H9 (cell line): ENCODE measurements at regions not wholly inside any gene's neighbourhood (a gene's known extent, or its start where the extent isn't known, plus 50 kb on each side); places are given as distances from the start of the nearest gene placed in this dataset.

Source experiments
- DNase-seq: peaks from one replicate; pipeline ENCODE4 v3.0.0-alpha.2; 2017
- H2AFZ ChIP-seq: one replicate; pipeline ENCODE4 v1.6.1; 2013; ENCODE audit warnings: mild to moderate bottlenecking, low read length, control low read depth, moderate library complexity
- H2AK5ac ChIP-seq: 2 replicates; pipeline ENCODE4 v1.6.1; 2013; ENCODE audit warnings: low read length, control low read depth, mixed read lengths; ENCODE audit not compliant: insufficient read length
- H2BK120ac ChIP-seq: one replicate; pipeline ENCODE4 v1.6.1; 2013; ENCODE audit warnings: low read depth, mild to moderate bottlenecking, low read length, control low read depth, inconsistent platforms; ENCODE audit not compliant: poor library complexity, severe bottlenecking
- H2BK12ac ChIP-seq: 2 replicates; pipeline ENCODE4 v1.6.1; 2013; ENCODE audit warnings: low read length, control low read depth, mixed read lengths, low read depth; ENCODE audit not compliant: insufficient read length
- H2BK15ac ChIP-seq: 2 replicates; pipeline ENCODE4 v1.6.1; 2013; ENCODE audit warnings: low read depth, low read length, control low read depth
- H2BK20ac ChIP-seq: one replicate; pipeline ENCODE4 v1.6.1; 2013; ENCODE audit warnings: low read depth, mild to moderate bottlenecking, low read length, control low read depth, inconsistent platforms; ENCODE audit not compliant: poor library complexity, severe bottlenecking
- H2BK5ac ChIP-seq: 2 replicates; pipeline ENCODE4 v1.6.1; 2013; ENCODE audit warnings: low read length, control low read depth, mixed read lengths; ENCODE audit not compliant: insufficient read length
- H3K14ac ChIP-seq: 2 replicates; pipeline ENCODE4 v1.6.1; 2013; ENCODE audit warnings: low read length, control low read depth; ENCODE audit not compliant: insufficient read depth
- H3K18ac ChIP-seq: 2 replicates; pipeline ENCODE4 v1.6.1; 2013; ENCODE audit warnings: low read depth, mild to moderate bottlenecking, mixed read lengths, low read length, control low read depth; ENCODE audit not compliant: insufficient read length
- H3K23ac ChIP-seq: 2 replicates; pipeline ENCODE4 v1.6.1; 2013; ENCODE audit warnings: low read length, control low read depth, mixed read lengths, low read depth; ENCODE audit not compliant: insufficient read length
- H3K23me2 ChIP-seq: 2 replicates; pipeline ENCODE4 v1.6.1; 2013; ENCODE audit warnings: low read depth, mild to moderate bottlenecking, mixed read lengths, low read length, control low read depth; ENCODE audit not compliant: insufficient read length, poor library complexity, severe bottlenecking
- H3K27ac ChIP-seq: 2 replicates; pipeline ENCODE4 v1.5.1; 2013; ENCODE audit warnings: low read length, control low read depth, mixed read lengths, low read depth; ENCODE audit not compliant: insufficient read length
- H3K27me3 ChIP-seq: 2 replicates; pipeline ENCODE4 v1.6.1; 2013; ENCODE audit warnings: low read length, control low read depth, inconsistent platforms; ENCODE audit not compliant: insufficient read depth
- H3K4ac ChIP-seq: 2 replicates; pipeline ENCODE4 v1.6.1; 2013; ENCODE audit warnings: low read depth, mild to moderate bottlenecking, control low read depth, inconsistent platforms, low read length, moderate library complexity
- H3K4me1 ChIP-seq: 2 replicates; pipeline ENCODE4 v1.6.1; 2013; ENCODE audit warnings: low read length, control low read depth, inconsistent platforms; ENCODE audit not compliant: insufficient read depth
- H3K4me2 ChIP-seq: 2 replicates; pipeline ENCODE4 v1.6.1; 2013; ENCODE audit warnings: low read length, control low read depth, mixed read lengths; ENCODE audit not compliant: insufficient read length, insufficient read depth
- H3K56ac ChIP-seq: 2 replicates; pipeline ENCODE4 v1.6.1; 2013; ENCODE audit warnings: low read depth, mild to moderate bottlenecking, mixed read lengths, low read length, control low read depth; ENCODE audit not compliant: insufficient read length
- H3K79me1 ChIP-seq: 2 replicates; pipeline ENCODE4 v1.6.1; 2013; ENCODE audit warnings: low read depth, mild to moderate bottlenecking, moderate library complexity, low read length, control low read depth, inconsistent platforms; ENCODE audit not compliant: insufficient read depth, poor library complexity, severe bottlenecking
- H3K79me2 ChIP-seq: 2 replicates; pipeline ENCODE4 v1.6.1; 2013; ENCODE audit warnings: low read length, control low read depth, inconsistent platforms; ENCODE audit not compliant: insufficient read depth
- H3K9ac ChIP-seq: 2 replicates; pipeline ENCODE4 v1.6.1; 2013; ENCODE audit warnings: low read length, control low read depth, mixed read lengths; ENCODE audit not compliant: insufficient read length; ENCODE audit errors: extremely low read depth
- H3K9me3 ChIP-seq: one replicate; pipeline ENCODE4 v1.6.1; 2013; ENCODE audit warnings: low read depth, low read length, inconsistent platforms; ENCODE audit not compliant: control insufficient read depth
- H3T11ph ChIP-seq: one replicate; pipeline ENCODE4 v1.6.1; 2013; ENCODE audit warnings: mild to moderate bottlenecking, low read length, control low read depth, inconsistent platforms
- H4K20me1 ChIP-seq: one replicate; pipeline ENCODE4 v1.6.1; 2013; ENCODE audit not compliant: control insufficient read depth, insufficient read length, insufficient read depth
- H4K5ac ChIP-seq: 2 replicates; pipeline ENCODE4 v1.6.1; 2013; ENCODE audit warnings: low read depth, mild to moderate bottlenecking, mixed read lengths, low read length, control low read depth; ENCODE audit not compliant: insufficient read length
- H4K8ac ChIP-seq: replicated peaks from 2 replicates; pipeline ENCODE4 v1.6.1; 2013; ENCODE audit warnings: low read length, control low read depth, mixed read lengths, low read depth; ENCODE audit not compliant: insufficient read length
- H4K91ac ChIP-seq: 2 replicates; pipeline ENCODE4 v1.6.1; 2013; ENCODE audit warnings: low read depth, mild to moderate bottlenecking, moderate library complexity, mixed read lengths, low read length, control low read depth; ENCODE audit not compliant: insufficient read length
- H3K27ac Mint-ChIP-seq, 3 experiments: 2 replicates in 2 of 3; 3 replicates in 1 of 3; pipeline ENCODE4 v1.8.0; 2020 to 2021; ENCODE audit warnings: mixed read lengths in 3 of 3, mild to moderate bottlenecking in 1 of 3, moderate library complexity in 1 of 3
- H3K27me3 Mint-ChIP-seq: 2 replicates; pipeline ENCODE4 v1.8.0; 2021; ENCODE audit warnings: low read depth, mild to moderate bottlenecking, moderate library complexity, mixed read lengths
- H3K36me3 Mint-ChIP-seq, 3 experiments: 2 replicates in 2 of 3; 3 replicates in 1 of 3; pipeline ENCODE4 v1.8.0; 2020 to 2021; ENCODE audit warnings: low read depth in 3 of 3, mixed read lengths in 3 of 3; ENCODE audit not compliant: insufficient read depth in 1 of 3
- H3K4me1 Mint-ChIP-seq, 2 experiments: 2 replicates each; pipeline ENCODE4 v1.8.0; 2020; ENCODE audit warnings: mixed read lengths in 2 of 2
- H3K4me3 Mint-ChIP-seq, 2 experiments: 2 replicates in 1 of 2; 3 replicates in 1 of 2; pipeline ENCODE4 v1.8.0; 2020 to 2021; ENCODE audit warnings: mild to moderate bottlenecking in 2 of 2, mixed read lengths in 2 of 2, moderate library complexity in 1 of 2
- H3K9me3 Mint-ChIP-seq, 2 experiments: 2 replicates in 1 of 2; 3 replicates in 1 of 2; pipeline ENCODE4 v1.8.0; 2020; ENCODE audit warnings: mild to moderate bottlenecking in 2 of 2, mixed read lengths in 2 of 2, moderate library complexity in 1 of 2
- CTCF ChIP-seq: fragments of 200-600 bp; sonication (generic); conservative IDR thresholded peaks from 3 replicates; pipeline ENCODE4 v1.8.0; 2021; ENCODE audit warnings: antibody characterized with exemption, mild to moderate bottlenecking
- WGBS: extraction: QIAGEN DNeasy Blood & Tissue Kit; methylation state at CpG from one replicate; pipeline ENCODE4 v1.1.7; 2013; ENCODE audit warnings: missing lambda C conversion rate, low lambda C conversion rate, mixed read lengths; ENCODE audit not compliant: insufficient read length; ENCODE audit errors: extremely low coverage; 5-methylcytosine and 5-hydroxymethylcytosine counted together

- no peaks in the 10 kb centered on the region for H3K27me3 ChIP-seq
- H3K79me1 ChIP-seq = no peaks in the 10 kb centered on the region
- no peak for DNase-seq
- no peak overlapping the region for H2BK20ac ChIP-seq
- WGBS = no CpG with 5 or more reads among the region's 6 CpGs
- no peak overlapping the region for H2AK5ac ChIP-seq
- TF ChIP-seq CTCF = no peak
- no peak overlapping the region for H2BK120ac ChIP-seq
- H2BK5ac ChIP-seq = no peak overlapping the region
- H3K27ac Mint-ChIP-seq = no peak overlapping the region
- H3K9ac ChIP-seq = no peak overlapping the region
- H3K18ac ChIP-seq = no peak overlapping the region
- H4K8ac ChIP-seq = no peak overlapping the region
- H4K20me1 ChIP-seq = no peaks in the 10 kb centered on the region
- no peak overlapping the region for H3T11ph ChIP-seq
- H2BK12ac ChIP-seq = no peak overlapping the region
- H3K4me1 Mint-ChIP-seq = no peaks in the 10 kb centered on the region
- H2BK15ac ChIP-seq = no peak overlapping the region
- peaks cover 91% of the 10 kb centered on the region for H3K9me3 ChIP-seq
- no peak overlapping the region for H3K23ac ChIP-seq
- no peak overlapping the region for H2AFZ ChIP-seq
- no peaks in the 10 kb centered on the region for H3K23me2 ChIP-seq
- no peak overlapping the region for H4K5ac ChIP-seq
- no peak overlapping the region for H3K4me2 ChIP-seq
- H3K4me3 Mint-ChIP-seq = no peak overlapping the region
- H3K4me1 ChIP-seq = no peaks in the 10 kb centered on the region
- H4K91ac ChIP-seq = no peak overlapping the region
- no peak overlapping the region for H3K4ac ChIP-seq
- H3K9me3 Mint-ChIP-seq = peaks cover 89 to 99% of the 10 kb centered on the region in 2 experiments
- no peak overlapping the region for H3K27ac ChIP-seq
- peaks cover 15 to 50% (median 16%) of the 10 kb centered on the region in 3 experiments; a peak in 6 of 7 replicates for H3K36me3 Mint-ChIP-seq
- H3K14ac ChIP-seq = no peak overlapping the region
- H3K27me3 Mint-ChIP-seq = peaks cover 10% of the 10 kb centered on the region
- H3K56ac ChIP-seq = no peak overlapping the region
- no peaks in the 10 kb centered on the region for H3K79me2 ChIP-seq
Observed at GRCh38 chr22:47294222-47294532, 531.7 kb downstream of the TBC1D22A start.
